ENCODE measurements at regions not wholly inside any gene's neighbourhood (a gene's known extent, or its start where the extent isn't known, plus 50 kb on each side); places are given as distances from the start of the nearest gene placed in this dataset.

- no peaks in the 10 kb centered on the region for H3K9me2 ChIP-seq (ENCODE audit: insufficient read depth, low read length)
- no peak for DNase-seq (ENCODE audit: low spot score)
- intact Hi-C loops (cut with micrococcal nuclease; ENCODE audit: unreplicated experiment), result no loop called here
- H3K27ac ChIP-seq (ENCODE audit: low read depth, low read length, poor library complexity, severe bottlenecking), result no peak overlapping the region
- BruUV-seq (replicated peaks), result no TSS peak
- no peak for TF ChIP-seq EZH2phosphoT487 (IDR thresholded peaks at IDR 0.05; ENCODE audit: borderline replicate concordance, low read depth, low read length)
- no peaks in the 10 kb centered on the region for H3K9me3 ChIP-seq (ENCODE audit: low read length)
- no peaks in the 10 kb centered on the region for H3K4me1 ChIP-seq (ENCODE audit: insufficient read depth, low read length, poor library complexity, severe bottlenecking)
- no peak overlapping the region for H3K4me3 ChIP-seq (ENCODE audit: low read depth, low read length, poor library complexity, severe bottlenecking)
- no peak overlapping the region for H3K4me2 ChIP-seq (ENCODE audit: low read length)
- H3K79me2 ChIP-seq (ENCODE audit: insufficient read depth, low read depth, low read length), result no peaks in the 10 kb centered on the region
- POLR2A ChIA-PET, result no interaction called here
- H4K20me1 ChIP-seq (ENCODE audit: insufficient read depth, low read length), result no peaks in the 10 kb centered on the region
- H3K36me3 ChIP-seq (ENCODE audit: insufficient read depth, low read length), result no peaks in the 10 kb centered on the region
- no peak overlapping the region for H2AFZ ChIP-seq (ENCODE audit: low read length)
- CTCF ChIA-PET (ENCODE audit: unreplicated experiment), result no interaction called here
Observed at GRCh38 chr1:34362949-34363348, 186.2 kb downstream of the C1orf94 start.

GRCh38 chr1:34363447-34363846, 186.7 kb downstream of the C1orf94 start:
- Histone ChIP-seq H3K79me2 (ENCODE audit: insufficient read depth, low read depth, low read length) (no peaks in the 10 kb centered on the region), H4K20me1 (ENCODE audit: insufficient read depth, low read length) (no peaks in the 10 kb centered on the region), H3K4me3 (ENCODE audit: low read depth, low read length, poor library complexity, severe bottlenecking) (no peak overlapping the region), H2AFZ (ENCODE audit: low read length) (no peak overlapping the region), H3K9me3 (ENCODE audit: low read length) (no peaks in the 10 kb centered on the region), H3K4me1 (ENCODE audit: insufficient read depth, low read length, poor library complexity, severe bottlenecking) (no peaks in the 10 kb centered on the region), H3K9me2 (ENCODE audit: insufficient read depth, low read length) (no peaks in the 10 kb centered on the region), H3K27ac (ENCODE audit: low read depth, low read length, poor library complexity, severe bottlenecking) (no peak overlapping the region), H3K36me3 (ENCODE audit: insufficient read depth, low read length) (no peaks in the 10 kb centered on the region), H3K4me2 (ENCODE audit: low read length) (no peak overlapping the region)
- TF ChIP-seq EZH2phosphoT487 (IDR thresholded peaks at IDR 0.05; ENCODE audit: borderline replicate concordance, low read depth, low read length) (no peak), CTCF (conservative IDR thresholded peaks at IDR 0.05; ENCODE audit: low read length) (no peak)
- ChIA-PET POLR2A (no interaction called here), CTCF (ENCODE audit: unreplicated experiment) (no interaction called here)
- intact Hi-C loops (cut with micrococcal nuclease; ENCODE audit: unreplicated experiment), result no loop called here
- no peak for DNase-seq (ENCODE audit: low spot score)
- no TSS peak for BruUV-seq (replicated peaks)

DNA sequence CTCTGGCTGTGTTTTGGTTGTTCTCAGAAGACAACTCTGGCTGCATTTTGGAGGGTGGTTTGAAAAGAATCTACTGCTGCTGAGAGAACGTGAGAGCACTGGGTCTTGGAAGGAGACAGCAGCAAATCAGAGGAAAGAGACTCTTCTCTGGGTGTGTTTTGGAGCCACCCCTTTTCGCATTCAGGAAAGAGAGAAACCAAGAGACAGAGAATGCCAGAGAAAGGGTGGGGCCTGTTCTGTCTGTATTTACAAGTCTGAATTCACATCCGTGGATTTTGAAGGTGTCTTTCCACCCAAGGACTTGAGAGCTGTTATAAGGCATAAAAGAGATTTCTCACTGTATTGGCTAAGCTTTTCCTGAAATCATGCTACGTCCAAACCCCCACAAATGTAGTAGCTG, 187.2 kb downstream of the C1orf94 start:
- no peak for DNase-seq (ENCODE audit: low spot score)
- ChIA-PET POLR2A (no interaction called here), CTCF (ENCODE audit: unreplicated experiment) (no interaction called here)
- Histone ChIP-seq H3K4me2 (ENCODE audit: low read length) (no peak overlapping the region), H4K20me1 (ENCODE audit: insufficient read depth, low read length) (no peaks in the 10 kb centered on the region), H3K4me1 (ENCODE audit: insufficient read depth, low read length, poor library complexity, severe bottlenecking) (no peaks in the 10 kb centered on the region), H3K36me3 (ENCODE audit: insufficient read depth, low read length) (no peaks in the 10 kb centered on the region), H3K27ac (ENCODE audit: low read depth, low read length, poor library complexity, severe bottlenecking) (no peak overlapping the region), H2AFZ (ENCODE audit: low read length) (no peak overlapping the region), H3K4me3 (ENCODE audit: low read depth, low read length, poor library complexity, severe bottlenecking) (no peak overlapping the region), H3K9me2 (ENCODE audit: insufficient read depth, low read length) (no peaks in the 10 kb centered on the region), H3K9me3 (ENCODE audit: low read length) (no peaks in the 10 kb centered on the region), H3K79me2 (ENCODE audit: insufficient read depth, low read depth, low read length) (no peaks in the 10 kb centered on the region)
- TF ChIP-seq CTCF (conservative IDR thresholded peaks at IDR 0.05; ENCODE audit: low read length), result no peak
- TF ChIP-seq EZH2phosphoT487 (IDR thresholded peaks at IDR 0.05; ENCODE audit: borderline replicate concordance, low read depth, low read length), result no peak
- intact Hi-C loops (cut with micrococcal nuclease; ENCODE audit: unreplicated experiment), result no loop called here
- BruUV-seq (replicated peaks), result no TSS peak

All from OCI-LY7 (cell line).